ENCODE measurements at regions not wholly inside any gene's neighbourhood (a gene's known extent, or its start where the extent isn't known, plus 50 kb on each side); places are given as distances from the start of the nearest gene placed in this dataset.

DNA sequence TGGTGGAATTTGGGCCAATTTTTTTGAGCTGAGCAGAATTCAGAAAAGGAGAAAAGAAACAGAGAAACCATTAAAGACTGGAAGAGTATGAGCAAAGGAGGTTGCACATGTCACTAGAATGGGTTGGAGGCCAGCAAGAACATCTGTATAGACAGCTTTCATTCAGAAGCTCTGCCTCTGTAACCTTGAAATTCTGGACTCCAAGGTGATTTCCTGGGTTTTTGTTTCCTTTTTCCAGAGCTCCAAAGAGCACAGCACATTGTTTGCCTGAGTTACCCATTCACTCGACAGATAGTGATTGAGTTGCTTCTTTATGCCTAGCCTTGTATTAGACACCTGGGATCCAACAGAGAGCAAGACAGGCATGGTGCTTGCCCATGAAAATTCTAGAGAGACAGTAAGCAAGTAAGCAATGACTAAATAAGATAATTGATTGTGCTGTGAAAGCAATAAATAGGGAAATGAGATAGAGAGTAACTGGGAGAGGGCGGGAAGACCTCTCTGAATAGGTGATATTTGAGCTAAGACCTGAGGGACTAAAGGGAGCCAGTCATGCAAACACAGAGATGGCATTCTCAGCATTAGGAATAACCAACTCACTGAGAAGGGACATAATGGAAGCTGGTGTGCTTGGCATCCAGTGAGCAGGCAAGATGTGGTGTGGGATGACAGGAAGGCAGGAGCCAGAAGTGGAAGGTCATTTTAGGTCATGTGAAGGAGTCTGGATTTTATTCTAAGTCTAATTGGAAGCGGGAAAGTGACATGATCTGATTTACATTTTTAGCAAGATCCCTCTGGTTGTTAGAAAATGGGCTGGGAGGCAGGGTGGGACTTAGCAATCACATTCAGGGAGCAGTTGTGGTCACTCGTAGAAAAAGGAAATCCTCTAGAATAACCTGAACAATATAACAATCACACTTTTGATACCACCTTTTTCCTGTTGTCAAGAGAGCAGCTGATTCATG lies 197.5 kb downstream of the HS3ST3A1 start:
- DNase-seq: no peak

DNA sequence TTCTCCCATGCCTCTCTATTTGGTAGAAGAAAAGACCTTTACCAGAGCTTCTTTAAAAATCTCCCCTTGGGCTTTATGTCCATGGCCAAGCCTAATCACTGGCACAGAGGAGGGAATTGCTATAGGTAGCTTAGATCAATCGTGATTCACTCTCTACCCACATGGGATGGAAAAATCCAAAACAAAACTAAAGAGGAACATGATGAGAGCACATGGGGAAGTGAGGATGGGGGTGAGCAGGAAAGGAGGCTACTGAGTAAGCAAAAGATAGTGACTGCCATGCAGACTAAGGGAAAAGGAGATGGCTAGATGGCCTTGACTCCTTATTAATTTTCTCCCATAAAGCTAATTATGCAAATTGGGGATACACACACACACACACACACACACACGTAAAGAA lies 201.2 kb downstream of the HS3ST3A1 start:
- no peak for DNase-seq

DNA sequence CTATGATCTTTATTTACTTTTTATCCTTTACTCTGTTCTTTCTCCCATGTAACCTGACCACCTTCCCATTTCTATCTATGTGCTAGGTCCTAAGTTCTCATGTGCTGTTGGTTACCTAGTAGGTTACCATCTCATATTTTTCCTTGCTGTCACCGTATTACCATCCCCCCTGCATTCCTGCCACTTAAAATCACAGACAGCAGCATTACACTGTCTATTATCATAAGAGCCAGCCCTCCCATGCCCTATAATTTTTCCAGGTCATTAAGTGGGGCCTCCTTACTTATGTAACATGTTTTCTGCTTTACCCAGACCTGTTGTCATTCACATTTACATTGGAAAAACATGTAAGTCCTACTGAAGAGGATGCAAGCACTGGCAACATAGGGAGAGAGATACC lies 202.9 kb downstream of the HS3ST3A1 start:
- DNase-seq: no peak

DNA sequence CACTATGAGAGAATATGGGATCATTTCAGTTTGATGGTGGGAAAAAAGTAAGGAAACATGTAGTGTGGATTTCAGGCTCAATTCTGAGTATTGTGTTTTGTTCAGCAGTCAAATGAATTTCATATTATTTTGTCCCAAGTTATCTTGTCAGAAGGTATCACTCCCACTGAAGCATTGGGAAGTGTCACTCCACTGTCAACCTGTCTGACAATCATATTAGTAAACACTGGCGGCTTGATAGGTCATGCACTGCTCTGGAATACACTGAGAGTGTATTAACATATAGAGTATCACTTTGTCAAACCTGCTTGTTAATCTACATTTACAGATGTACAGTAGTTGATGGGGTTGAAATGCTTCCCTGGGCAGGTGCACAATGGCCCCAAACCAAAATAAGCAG lies 203.6 kb downstream of the HS3ST3A1 start:
- no peak for DNase-seq

DNA sequence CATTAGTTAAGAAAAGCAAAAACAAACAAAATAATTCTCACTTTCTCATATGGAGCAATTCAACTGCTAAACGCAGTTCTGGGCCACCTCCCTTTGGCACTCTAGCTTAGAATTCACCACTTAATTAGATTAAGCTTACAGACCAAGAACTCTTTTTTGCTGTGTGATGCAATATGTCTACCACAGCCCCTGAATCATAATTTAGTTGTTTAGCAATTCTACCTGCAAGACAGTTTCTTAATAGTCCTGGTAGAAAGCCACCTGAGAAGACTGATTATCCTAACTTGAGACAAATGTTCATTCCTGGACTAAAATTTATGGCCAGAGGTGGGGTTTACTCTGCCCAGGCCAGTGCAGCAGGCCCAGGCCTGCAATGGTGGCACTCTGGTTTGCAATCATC lies 205.9 kb downstream of the HS3ST3A1 start:
- DNase-seq: no peak

DNA sequence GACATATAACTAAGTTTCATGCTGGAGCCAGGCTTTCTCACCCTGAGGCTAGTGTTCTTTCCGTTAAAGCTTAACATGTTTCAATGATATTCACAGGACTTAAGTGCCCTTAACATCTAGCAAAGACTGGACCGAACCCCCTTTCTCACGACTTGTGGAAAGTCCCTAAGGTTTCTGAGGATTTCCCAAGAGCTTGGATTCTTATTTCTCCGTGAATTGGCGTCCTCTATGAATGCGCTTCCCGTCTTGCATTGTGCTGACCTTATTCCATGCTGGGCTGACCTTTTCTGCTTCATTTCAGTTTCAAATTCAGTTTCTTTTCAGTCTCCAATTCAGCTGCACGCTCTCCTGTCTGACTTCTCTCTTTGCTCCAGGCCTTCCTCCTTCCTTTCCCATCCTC lies 206.4 kb downstream of the HS3ST3A1 start:
- DNase-seq: no peak

DNA sequence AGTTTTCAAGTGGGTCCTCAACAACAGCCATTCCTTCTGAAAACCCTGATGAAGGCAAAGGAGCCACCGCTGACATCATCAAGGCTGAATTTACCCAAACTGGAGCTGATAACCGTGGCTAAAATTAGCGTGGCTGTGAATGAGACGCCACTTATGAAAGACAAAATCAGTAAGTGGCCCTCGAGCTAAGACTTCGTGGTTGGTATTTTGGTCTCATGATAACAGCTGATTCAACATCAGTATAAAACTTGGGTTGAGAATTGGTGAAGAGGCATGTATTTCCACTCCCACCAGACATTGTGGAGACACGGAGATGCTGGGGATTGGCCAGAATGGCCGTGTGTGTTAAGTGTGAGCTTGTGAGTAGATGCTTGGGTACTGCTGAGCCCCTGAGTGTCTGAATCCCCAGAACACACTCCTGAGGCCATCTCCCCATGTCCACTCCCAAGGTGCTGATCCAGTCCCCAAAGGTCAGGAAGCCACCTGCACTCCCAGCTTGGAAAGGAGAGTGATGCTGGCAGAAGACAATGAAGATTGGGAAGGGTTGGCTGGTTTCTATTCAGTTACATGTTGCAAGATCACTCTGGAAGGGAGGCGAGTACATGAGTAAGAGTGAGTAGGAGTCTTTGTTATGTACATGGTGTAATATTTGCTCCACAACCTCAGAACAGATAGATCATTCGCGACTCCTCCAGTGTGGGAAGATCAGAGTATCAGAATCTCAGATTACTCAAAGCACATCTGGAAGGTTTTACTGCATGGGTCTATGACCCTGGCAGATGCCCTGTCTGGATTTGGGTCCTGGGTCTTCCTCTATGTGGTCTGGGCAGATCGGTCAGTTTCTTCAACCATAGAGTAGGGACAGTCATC lies 207.7 kb downstream of the HS3ST3A1 start:
- no peak for DNase-seq

DNA sequence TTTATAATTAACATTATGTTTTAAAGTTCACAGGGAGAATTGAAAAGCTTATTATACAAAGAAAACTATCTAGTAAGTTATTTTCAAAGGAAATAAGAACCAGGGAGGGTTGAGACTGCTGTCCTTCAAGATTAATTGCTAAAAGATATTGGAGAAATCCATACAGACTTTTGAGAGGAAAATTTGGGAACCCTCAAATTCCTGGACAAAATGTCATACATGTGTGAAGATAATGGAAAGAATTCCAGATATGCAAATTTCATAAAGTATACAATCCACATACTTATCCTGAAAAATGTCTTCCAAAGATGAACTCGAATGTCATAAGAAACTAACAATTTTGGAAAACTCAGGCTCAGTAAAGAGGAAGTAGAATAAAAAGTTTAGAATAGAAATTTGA lies 213.8 kb downstream of the HS3ST3A1 start:
- no peak for DNase-seq

DNA sequence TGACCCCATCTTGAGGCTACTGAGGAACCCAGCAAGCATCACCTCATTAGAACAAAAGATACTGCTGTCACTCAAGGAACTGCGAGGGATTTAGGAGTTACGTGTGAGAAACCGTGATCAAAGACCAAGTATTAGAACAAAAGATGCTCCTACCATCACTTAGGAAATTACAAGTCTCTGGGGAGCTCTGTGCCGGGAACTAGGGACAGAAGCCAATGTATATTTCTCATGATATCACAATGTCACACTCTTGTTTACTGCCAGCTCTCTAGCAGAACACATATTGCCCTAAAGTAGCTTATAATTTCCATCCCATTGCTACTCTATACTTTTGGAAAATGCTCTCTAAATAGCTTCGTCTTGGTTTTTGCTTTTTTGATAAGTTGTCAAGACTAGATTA lies 214.5 kb downstream of the HS3ST3A1 start:
- no peak for DNase-seq

DNA sequence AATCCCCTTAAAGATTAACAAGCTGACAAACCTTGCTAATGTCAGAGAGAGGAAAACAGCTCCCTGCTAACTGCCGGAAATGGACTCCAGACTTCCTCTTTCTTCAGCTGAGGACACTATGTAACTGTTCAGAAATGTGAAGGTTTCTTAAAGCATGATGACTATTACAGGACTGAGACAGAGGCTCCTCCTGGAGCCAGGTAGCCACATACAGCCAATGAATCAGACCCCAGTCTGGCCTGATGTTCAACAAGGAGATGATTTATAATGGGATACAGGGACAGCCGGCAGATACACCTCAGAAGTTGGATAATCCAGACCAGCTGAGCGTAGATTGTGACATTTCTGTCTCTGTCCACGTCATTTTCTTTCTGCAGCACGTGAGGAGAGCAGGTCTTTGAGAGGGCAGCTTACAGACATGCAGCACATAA lies 216.2 kb downstream of the HS3ST3A1 start:
- no peak for DNase-seq

DNA sequence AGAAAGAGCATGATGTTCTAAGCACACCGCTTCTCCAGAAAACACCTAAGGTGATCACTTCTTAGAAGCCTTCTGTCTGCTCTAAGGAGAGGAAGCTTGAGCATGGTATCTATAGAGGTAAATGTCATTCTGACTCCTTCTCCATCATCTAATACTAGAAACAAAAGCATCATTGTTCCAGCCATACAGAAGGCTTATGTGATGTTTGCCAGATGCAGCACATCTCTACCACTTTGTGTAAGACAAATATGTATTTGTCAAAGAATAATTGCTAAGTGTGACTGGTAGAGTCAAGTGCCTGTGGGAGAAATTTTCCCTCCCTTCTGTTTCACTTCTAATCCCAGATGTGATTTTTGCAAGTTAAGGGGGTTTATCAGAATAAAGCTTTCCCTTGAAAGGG lies 217.1 kb downstream of the HS3ST3A1 start:
- no peak for DNase-seq

DNA sequence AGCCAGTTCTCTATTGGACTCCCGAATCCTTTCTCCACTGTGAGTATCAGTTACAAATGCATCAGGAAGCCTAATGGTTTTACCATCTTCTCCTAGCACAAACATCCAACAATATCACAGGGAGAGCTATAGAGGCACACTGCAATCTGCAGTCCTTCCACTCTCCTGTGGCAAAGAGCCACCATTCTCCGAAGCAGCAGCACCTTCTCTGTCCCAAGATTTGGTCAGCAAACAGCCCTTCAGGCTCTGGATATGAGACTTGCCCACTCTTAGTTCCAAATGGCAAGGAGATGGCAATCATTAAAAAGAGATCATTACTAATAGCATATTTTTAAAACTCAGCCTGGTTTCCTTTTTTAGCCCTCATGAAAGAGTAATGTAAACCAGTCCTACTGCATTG lies 223.4 kb downstream of the HS3ST3A1 start:
- DNase-seq: no peak

DNA sequence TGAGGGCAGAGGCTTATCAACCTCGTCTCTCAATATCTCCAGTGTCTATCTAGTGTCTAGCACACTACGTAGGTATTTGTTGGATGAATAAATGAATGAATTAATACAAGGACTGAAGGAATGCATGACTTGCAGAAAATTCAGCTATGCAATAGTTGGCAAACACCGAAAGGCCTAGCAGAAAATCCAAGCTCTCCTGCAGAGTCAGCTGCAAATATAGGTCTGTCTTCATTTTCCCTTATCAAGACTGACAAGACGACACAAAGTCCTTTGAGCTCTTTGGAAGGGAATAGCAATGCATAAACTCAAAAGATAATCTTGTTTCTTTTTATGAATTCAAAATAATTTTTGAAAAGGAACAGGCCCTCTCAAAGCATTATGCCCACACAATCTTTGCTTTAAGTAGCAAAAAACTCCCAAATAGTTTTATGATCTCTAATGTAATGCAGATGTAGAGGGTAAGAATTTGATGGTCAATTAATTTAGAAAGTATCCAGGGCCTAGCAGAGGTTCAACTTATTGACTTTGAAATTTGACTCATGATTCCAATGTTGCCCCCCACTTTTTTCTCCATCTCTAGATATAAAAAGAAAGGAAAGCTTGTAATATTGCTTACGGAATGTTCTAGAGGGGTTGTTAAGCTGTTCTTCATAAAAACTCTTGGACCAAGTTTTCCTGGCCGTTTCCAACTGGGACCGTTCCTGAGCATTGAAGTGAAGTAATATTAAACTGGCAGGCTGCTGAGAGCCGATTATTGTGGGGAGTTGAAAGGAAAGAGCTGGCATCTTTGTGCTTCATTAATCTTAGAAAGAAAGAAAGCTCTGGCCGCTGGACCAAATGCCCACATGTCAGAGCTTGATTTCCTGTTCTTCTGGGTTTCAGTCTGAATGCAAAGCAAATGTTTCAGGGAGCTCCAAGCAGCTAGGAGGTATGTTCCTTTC lies 227.3 kb downstream of the HS3ST3A1 start:
- DNase-seq: no peak

DNA sequence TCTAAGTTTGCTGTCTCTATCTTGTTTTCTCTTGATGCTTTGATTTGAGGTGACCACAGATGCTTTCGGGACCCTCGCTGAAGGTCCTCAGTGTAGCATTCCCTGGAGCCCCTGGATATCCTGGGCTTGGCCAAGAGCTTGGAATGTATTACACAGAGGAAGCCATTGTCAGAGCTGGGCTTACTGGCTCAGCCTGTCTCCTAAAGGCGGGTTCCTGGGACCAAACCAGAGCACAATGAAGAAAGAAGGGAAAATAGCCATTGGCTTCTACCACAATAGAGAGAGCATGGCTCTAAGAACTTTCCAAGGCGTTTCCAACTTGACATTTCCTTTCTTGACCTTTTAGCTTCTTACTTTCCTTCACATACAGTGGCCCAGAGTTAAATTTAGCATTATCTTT lies 229.3 kb downstream of the HS3ST3A1 start:
- DNase-seq: no peak

DNA sequence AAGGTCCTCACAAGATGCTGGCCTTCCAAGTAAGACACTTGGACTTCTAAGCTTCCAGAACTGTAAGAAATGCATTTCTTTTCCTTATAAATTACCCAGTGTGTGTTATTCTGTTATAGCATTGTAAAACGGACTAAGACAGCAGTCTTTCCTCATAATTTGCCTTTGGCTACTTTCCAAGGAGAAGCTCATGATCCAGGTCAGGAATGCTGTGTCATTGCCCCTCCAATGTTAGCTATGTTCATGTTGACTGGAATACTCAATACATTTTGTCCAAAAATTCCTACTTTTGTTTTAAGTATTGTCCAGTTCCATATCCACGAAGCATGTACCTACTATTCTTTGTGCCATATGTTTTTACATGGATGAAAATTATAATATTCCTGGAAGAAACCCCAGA lies 234.6 kb downstream of the HS3ST3A1 start:
- DNase-seq: no peak

DNA sequence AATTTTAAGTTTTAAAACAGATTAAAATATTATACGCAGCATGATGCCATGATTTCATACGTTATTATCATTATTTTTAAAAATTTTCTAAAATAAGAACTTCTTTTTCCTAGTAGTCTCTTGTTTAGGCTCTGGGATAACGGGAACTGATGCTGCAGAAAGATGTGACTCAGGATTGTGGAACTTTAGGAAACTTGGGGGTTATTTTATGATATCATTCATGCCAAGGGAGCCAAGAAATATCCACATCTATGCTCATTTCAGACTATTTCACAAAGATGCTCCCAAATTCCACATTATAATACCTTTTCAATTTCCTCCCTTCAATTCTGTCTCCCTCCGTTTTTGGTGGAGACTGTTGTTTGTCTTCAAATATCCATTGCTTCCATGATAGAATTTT lies 236.4 kb downstream of the HS3ST3A1 start:
- no peak for DNase-seq

DNA sequence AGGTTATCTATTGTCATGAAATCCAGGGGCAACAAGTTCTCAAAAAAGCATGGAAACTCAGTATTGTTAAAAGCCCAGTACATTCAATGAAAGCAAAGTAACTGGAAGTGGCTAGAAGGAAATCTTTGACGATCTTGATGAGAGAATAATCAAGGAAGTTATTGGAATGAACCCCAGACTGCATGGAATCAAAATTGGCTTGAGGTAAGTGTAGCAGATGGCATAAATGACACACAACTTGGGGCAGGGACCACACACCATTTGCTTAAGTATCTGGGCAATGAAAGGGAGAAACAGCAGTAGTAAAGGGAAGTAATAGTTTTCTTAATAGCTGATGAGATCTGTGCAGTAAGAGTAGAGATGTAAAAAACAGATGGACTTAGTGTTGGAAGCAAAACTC lies 238.0 kb downstream of the HS3ST3A1 start:
- DNase-seq: no peak

DNA sequence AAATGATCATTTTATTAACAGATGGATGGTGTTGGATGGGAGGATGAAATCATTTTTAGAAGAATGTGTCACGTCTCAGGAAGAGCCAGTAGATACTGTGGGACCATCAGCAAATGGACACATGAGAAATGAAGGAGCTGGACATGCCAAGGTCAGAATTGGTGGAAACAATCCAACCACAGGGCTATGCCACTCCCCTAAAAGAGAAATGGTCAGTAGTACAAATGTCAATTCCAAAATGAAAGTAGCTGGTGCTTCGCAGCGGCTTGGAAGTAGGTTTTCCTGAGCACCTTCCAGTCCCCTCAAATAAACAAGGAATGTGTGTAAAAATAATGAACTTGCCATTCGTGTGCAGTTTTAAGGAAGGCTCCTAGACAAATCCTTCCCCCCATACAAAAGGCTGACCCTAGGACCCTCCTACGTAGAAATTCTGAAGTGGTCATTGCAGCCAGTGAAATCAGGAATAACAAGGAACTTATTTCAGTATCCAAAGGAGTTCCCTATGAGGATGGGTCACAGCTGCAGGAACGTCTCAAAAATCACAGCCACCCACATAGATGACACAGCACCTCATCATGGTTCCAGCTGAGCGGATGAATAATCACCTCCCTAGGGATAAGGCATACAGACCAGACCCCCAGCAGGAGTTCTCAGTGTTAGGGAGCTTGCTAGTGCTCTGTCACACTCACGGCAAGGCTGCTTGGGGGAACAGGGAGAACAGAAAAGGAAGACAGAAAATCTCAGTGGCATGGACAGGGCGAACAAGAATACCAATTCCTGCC lies 239.2 kb downstream of the HS3ST3A1 start:
- DNase-seq: no peak

DNA sequence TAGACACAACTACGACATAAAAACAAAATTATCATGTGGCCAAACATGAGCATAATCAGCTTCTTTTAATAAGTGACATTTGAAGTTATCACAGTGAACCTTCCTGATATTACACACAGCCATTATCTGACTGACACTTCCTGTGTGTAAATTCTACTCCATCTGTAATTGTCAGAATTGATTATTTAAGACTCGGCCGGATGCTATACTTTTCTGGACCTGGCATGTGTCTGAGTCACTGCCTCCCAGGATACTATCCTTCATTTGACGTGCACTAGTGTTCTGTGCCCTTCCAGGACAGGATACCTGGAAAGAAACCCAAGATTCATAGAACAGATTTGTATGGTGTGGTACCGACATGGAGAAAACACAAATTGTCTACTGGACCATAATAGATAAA lies 242.0 kb downstream of the HS3ST3A1 start:
- DNase-seq: no peak

DNA sequence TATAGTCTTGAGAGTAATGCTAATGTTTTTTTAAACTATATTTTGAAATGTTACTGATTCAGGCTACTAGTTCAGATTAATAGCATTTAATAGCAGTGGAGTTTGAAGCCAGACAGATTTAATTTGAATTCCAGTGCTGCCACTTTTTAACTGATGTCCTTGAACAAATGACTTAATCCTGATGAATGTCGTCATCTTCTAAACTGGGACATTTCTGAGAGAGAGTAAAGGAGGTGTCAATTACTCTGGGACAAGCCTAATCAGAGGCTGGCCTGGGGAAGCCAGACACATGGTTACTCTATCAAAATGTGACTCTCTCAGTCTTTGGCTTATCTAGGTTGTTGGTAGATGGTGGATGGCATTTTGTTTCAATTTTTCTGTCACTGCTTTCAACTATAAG lies 246.7 kb downstream of the HS3ST3A1 start:
- no peak for DNase-seq

DNA sequence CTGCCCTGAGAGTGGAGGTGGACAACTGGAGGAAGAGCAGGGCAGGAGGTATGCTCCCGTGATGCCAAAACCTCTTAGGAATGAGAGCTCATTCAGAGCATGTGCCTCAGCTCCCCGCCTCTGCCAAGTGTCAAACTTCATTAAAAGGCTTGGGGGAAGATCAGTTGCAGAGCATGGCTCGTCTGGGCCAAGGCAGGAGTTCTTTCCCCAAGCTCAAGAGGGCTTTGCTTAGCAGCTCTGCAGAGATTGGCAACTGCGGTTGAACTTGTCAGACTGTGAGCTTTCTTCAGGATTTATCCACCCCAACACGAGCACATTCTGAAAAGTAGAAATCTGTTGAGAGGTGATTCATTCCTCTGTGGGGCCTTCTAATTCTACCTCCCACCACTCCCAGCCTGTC lies 248.1 kb downstream of the HS3ST3A1 start:
- no peak for DNase-seq

All from NCI-H774 (cell line).